Hepatocyte (in vitro differentiated cells): ENCODE measurements at regions not wholly inside any gene's neighbourhood (a gene's known extent, or its start where the extent isn't known, plus 50 kb on each side); places are given as distances from the start of the nearest gene placed in this dataset.

Source experiments
- EZH2 ChIP-seq: fragments of 200-600 bp; sonication (generic); IDR thresholded peaks from 2 replicates; pipeline ENCODE4 v1.6.1; 2016; ENCODE audit warnings: antibody characterized with exemption, mild to moderate bottlenecking, borderline replicate concordance
- EZH2phosphoT487 ChIP-seq: fragments of 200-600 bp; sonication (generic); IDR thresholded peaks from one replicate; pipeline ENCODE4 v1.6.1; 2018; ENCODE audit warnings: antibody characterized with exemption, mild to moderate bottlenecking, low read depth, moderate library complexity; ENCODE audit not compliant: unreplicated experiment, severe bottlenecking
- TF ChIP-seq, protein P1 (sequence below): fragments of 200-600 bp; sonication (generic); IDR thresholded peaks from 2 replicates; pipeline ENCODE4 v1.5.1; 2016; ENCODE audit warnings: antibody characterized with exemption, mild to moderate bottlenecking; ENCODE audit not compliant: poor library complexity

DNA sequence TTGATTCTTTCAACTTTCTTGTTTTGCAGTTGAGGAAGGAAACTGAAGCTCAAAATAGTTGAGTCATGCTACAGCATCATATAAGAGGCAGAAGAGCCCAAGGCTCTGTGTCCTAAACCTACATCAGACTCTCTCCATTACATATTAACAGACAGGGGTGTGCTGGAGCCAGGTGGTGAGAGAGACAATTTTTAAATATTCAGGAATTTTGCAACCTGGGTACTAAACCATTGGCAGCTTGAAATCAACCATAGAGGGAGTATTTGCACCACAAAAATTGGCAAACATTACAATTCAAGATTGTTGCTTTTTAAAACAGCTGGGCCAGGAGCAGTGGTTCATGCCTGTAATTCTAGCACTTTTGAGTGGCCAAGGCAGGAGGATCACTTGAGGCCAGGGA lies 65.8 kb upstream of the SOX4 start:
- TF ChIP-seq, protein P1, sequence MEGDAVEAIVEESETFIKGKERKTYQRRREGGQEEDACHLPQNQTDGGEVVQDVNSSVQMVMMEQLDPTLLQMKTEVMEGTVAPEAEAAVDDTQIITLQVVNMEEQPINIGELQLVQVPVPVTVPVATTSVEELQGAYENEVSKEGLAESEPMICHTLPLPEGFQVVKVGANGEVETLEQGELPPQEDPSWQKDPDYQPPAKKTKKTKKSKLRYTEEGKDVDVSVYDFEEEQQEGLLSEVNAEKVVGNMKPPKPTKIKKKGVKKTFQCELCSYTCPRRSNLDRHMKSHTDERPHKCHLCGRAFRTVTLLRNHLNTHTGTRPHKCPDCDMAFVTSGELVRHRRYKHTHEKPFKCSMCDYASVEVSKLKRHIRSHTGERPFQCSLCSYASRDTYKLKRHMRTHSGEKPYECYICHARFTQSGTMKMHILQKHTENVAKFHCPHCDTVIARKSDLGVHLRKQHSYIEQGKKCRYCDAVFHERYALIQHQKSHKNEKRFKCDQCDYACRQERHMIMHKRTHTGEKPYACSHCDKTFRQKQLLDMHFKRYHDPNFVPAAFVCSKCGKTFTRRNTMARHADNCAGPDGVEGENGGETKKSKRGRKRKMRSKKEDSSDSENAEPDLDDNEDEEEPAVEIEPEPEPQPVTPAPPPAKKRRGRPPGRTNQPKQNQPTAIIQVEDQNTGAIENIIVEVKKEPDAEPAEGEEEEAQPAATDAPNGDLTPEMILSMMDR: no peak
- no peak for TF ChIP-seq EZH2
- no peak for TF ChIP-seq EZH2phosphoT487
